ENCODE measurements at regions not wholly inside any gene's neighbourhood (a gene's known extent, or its start where the extent isn't known, plus 50 kb on each side); places are given as distances from the start of the nearest gene placed in this dataset.
"Not testable (repeated sequence)": the region's sequence is repeated elsewhere in the genome, so short reads cannot be mapped to it uniquely, and the experiment has no call there.

- no peak for DNase-seq
Observed at GRCh38 chr2:234861841-234862735, 89.7 kb upstream of the SH3BP4 start.

GRCh38 chr2:234859330-234859872 is 92.4 kb upstream of the SH3BP4 start:
- DNase-seq = not testable (repeated sequence)

GRCh38 chr2:234858790-234859329 is 93.0 kb upstream of the SH3BP4 start:
- DNase-seq = no peak

- DNase-seq = no peak
Observed at GRCh38 chr2:234858145-234858544, 93.7 kb upstream of the SH3BP4 start.

- no peak for DNase-seq
Observed at GRCh38 chr2:234853729-234854128, 98.1 kb upstream of the SH3BP4 start.

GRCh38 chr2:234852941-234853340 is 98.9 kb upstream of the SH3BP4 start:
- no peak for DNase-seq

- no peak for DNase-seq
Observed at GRCh38 chr2:234852035-234852434, 99.8 kb upstream of the SH3BP4 start.

GRCh38 chr2:234851451-234851850 is 100.4 kb upstream of the SH3BP4 start:
- DNase-seq = no peak

GRCh38 chr2:234850818-234851217 is 101.0 kb upstream of the SH3BP4 start:
- DNase-seq = no peak

- DNase-seq = no peak
Observed at GRCh38 chr2:234849678-234850077, 102.1 kb upstream of the SH3BP4 start.

GRCh38 chr2:234848578-234848977 is 103.2 kb upstream of the SH3BP4 start:
- DNase-seq = no peak

- DNase-seq = no peak
Observed at GRCh38 chr2:234847639-234848038, 104.2 kb upstream of the SH3BP4 start.

GRCh38 chr2:234847364-234847635 is 104.5 kb upstream of the SH3BP4 start:
- no peak for DNase-seq

GRCh38 chr2:234846599-234847363 is 105.0 kb upstream of the SH3BP4 start:
- DNase-seq = no peak

GRCh38 chr2:234845602-234846590 is 105.9 kb upstream of the SH3BP4 start:
- no peak for DNase-seq

- DNase-seq = no peak
Observed at GRCh38 chr2:234843411-234843810, 108.4 kb upstream of the SH3BP4 start.

GRCh38 chr2:234842753-234843152 is 109.1 kb upstream of the SH3BP4 start:
- no peak for DNase-seq

GRCh38 chr2:234841321-234842015 is 110.3 kb upstream of the SH3BP4 start:
- DNase-seq = no peak

GRCh38 chr2:234840336-234840735 is 111.5 kb upstream of the SH3BP4 start:
- DNase-seq = no peak

GRCh38 chr2:234839285-234839684 is 112.5 kb upstream of the SH3BP4 start:
- DNase-seq = no peak

- no peak for DNase-seq
Observed at GRCh38 chr2:234836271-234836670, 115.5 kb upstream of the SH3BP4 start.

GRCh38 chr2:234835738-234836137 is 116.1 kb upstream of the SH3BP4 start:
- no peak for DNase-seq
